ENCODE measurements at regions not wholly inside any gene's neighbourhood (a gene's known extent, or its start where the extent isn't known, plus 50 kb on each side); places are given as distances from the start of the nearest gene placed in this dataset.
A peak's percentile ranks its signal among the peaks of the same experiment; 100 is the strongest.

DNA sequence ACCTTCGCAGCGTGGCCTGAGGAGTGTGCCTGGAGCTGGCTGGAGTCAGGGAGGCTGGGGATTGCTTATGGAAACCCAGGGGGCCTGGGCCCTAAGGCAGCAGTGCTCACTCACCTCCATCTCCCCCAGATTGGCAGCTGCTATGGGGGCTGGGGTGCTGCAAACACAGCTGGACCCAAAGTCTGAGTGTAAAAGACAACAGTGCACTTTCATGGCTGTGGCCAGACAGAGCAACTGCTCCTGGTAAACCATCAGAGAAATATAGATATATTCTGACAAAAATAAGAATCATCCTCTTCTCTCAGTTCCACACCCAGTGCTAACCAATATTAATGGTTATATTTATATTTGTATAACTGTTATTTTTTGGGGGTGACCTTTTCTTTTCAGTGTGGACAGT is 123.9 kb downstream of the TENT4A start:
- no peak for TF ChIP-seq POLR2A (IDR thresholded peaks at IDR 0.05)
- TF ChIP-seq, protein P1, sequence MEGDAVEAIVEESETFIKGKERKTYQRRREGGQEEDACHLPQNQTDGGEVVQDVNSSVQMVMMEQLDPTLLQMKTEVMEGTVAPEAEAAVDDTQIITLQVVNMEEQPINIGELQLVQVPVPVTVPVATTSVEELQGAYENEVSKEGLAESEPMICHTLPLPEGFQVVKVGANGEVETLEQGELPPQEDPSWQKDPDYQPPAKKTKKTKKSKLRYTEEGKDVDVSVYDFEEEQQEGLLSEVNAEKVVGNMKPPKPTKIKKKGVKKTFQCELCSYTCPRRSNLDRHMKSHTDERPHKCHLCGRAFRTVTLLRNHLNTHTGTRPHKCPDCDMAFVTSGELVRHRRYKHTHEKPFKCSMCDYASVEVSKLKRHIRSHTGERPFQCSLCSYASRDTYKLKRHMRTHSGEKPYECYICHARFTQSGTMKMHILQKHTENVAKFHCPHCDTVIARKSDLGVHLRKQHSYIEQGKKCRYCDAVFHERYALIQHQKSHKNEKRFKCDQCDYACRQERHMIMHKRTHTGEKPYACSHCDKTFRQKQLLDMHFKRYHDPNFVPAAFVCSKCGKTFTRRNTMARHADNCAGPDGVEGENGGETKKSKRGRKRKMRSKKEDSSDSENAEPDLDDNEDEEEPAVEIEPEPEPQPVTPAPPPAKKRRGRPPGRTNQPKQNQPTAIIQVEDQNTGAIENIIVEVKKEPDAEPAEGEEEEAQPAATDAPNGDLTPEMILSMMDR (IDR thresholded peaks at IDR 0.05 in 4 of 5, conservative IDR thresholded peaks at IDR 0.05 in 1 of 5) = no peak
- DNase-seq (no peak), ATAC-seq (no peak)
- no peaks in the 10 kb centered on the region for H3K9me3 ChIP-seq
- intact Hi-C loops (cut with DNase I; ENCODE audit: low total_unique reads) (no loop called here), in situ Hi-C loops (cut with MboI; ENCODE audit: low sequenced_read_pairs in 4 of 4) (no loop called here)
- no peaks in the 10 kb centered on the region for H3K27me3 ChIP-seq
- H3K36me3 ChIP-seq = no peaks in the 10 kb centered on the region
- no peak overlapping the region for H3K27ac ChIP-seq
- H3K4me1 ChIP-seq = peaks cover 14 to 15% of the 10 kb centered on the region in 2 donors
- no peak overlapping the region for H3K4me3 ChIP-seq

- Histone ChIP-seq H3K4me3 (no peak overlapping the region), H3K36me3 (no peaks in the 10 kb centered on the region), H3K9me3 (no peaks in the 10 kb centered on the region), H3K4me1 (peaks cover 9% of the 10 kb centered on the region in 2 donors), H3K27me3 (no peaks in the 10 kb centered on the region), H3K27ac (no peak overlapping the region)
- in situ Hi-C loops (cut with MboI; ENCODE audit: low sequenced_read_pairs in 4 of 4) (no loop called here), intact Hi-C loops (cut with DNase I; ENCODE audit: low total_unique reads) (no loop called here)
- ATAC-seq (no peak), DNase-seq (no peak)
- TF ChIP-seq POLR2A (IDR thresholded peaks at IDR 0.05) = no peak
- TF ChIP-seq, protein P1 (IDR thresholded peaks at IDR 0.05 in 4 of 5, conservative IDR thresholded peaks at IDR 0.05 in 1 of 5) = peak; percentile 24 to 71 (median 50)
These were observed 124.4 kb downstream of the TENT4A start for GRCh38 chr5:6837519-6838110.

DNA sequence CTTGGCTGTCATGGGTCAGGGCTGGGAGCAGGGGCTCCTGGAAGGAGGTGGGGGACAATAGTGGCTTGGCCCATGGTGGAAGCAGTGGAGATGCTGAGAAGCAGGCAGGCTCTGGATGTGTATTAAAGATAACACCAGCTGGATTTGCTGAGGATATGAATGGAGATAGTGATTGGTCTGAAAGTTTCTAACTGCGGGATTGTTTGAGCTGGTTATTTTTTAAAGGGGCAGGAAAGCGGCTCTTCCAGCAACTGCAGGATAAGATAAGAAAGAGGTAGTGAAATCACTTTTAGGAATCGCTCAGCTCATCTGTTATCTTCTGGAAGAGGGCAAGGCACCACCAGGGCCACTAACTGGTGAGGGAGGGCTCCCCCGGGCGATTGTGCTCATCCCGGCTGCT is 125.5 kb downstream of the TENT4A start:
- Histone ChIP-seq H3K27me3 (no peaks in the 10 kb centered on the region), H3K36me3 (no peaks in the 10 kb centered on the region), H3K4me3 (no peak overlapping the region), H3K27ac (no peak overlapping the region), H3K4me1 (peaks cover 0 to 2% of the 10 kb centered on the region in 2 donors), H3K9me3 (no peaks in the 10 kb centered on the region)
- TF ChIP-seq, protein P1 (IDR thresholded peaks at IDR 0.05 in 4 of 5, conservative IDR thresholded peaks at IDR 0.05 in 1 of 5) = no peak
- TF ChIP-seq POLR2A (IDR thresholded peaks at IDR 0.05) = no peak
- DNase-seq = no peak
- intact Hi-C loops (cut with DNase I; ENCODE audit: low total_unique reads) = no loop called here
- in situ Hi-C loops (cut with MboI; ENCODE audit: low sequenced_read_pairs in 4 of 4) = no loop called here
- ATAC-seq = no peak

DNA sequence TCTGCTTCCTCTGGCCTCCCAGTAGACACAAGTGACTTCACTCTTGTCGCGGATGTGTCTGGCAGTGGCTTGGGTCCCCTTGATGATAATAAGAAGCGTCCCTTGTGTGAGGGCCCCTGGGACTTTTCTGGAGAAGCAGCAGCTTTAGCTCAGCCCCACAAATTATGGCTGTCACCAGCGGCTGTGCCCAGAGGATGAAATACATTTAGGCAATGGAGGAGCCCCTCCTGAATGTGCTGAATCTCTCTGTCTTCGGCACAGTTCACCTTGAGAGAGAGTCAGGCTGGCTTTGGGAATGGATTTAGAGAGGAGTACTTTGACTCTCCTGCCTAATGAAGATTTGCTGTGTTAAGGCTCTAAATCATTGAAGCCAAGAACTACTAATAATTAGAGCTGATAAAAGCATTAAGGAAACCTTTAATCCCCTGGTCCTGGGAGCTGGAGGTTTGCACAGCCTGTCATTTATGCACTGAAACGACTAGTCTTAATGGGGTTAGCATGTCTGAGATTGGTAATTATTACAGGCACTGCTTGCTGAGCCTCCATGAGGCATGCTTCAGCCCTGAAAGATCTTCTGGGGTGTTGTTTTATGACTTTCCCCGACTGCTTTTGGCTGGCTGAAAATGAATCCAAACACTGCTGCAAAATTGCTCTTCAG is 127.0 kb downstream of the TENT4A start:
- in situ Hi-C loops (cut with MboI; ENCODE audit: low sequenced_read_pairs in 4 of 4) = no loop called here
- no peaks in the 10 kb centered on the region for H3K9me3 ChIP-seq
- intact Hi-C loops (cut with DNase I; ENCODE audit: low total_unique reads) = no loop called here
- no peak for TF ChIP-seq POLR2A (IDR thresholded peaks at IDR 0.05)
- TF ChIP-seq, protein P1 (IDR thresholded peaks at IDR 0.05 in 4 of 5, conservative IDR thresholded peaks at IDR 0.05 in 1 of 5) = no peak
- no peak overlapping the region for H3K4me3 ChIP-seq
- no peak for DNase-seq
- ATAC-seq = no peak
- H3K36me3 ChIP-seq = no peaks in the 10 kb centered on the region
- no peaks in the 10 kb centered on the region for H3K4me1 ChIP-seq
- no peaks in the 10 kb centered on the region for H3K27me3 ChIP-seq
- H3K27ac ChIP-seq = no peak overlapping the region

Data from gastrocnemius medialis (tissue), 4 donors.